Stomach (tissue), 4 donors: ENCODE measurements at regions not wholly inside any gene's neighbourhood (a gene's known extent, or its start where the extent isn't known, plus 50 kb on each side); places are given as distances from the start of the nearest gene placed in this dataset.

Source experiments
- EP300 ChIP-seq: sonication (generic); formaldehyde crosslinking; IDR thresholded peaks from one replicate; pipeline ENCODE4 v1.6.1; 2017; ENCODE audit warnings: antibody characterized with exemption
- POLR2AphosphoS5 ChIP-seq, 3 donors: sonication (generic); formaldehyde crosslinking; IDR thresholded peaks; one replicate each; pipeline ENCODE4 v1.6.1; 2016; ENCODE audit warnings: antibody characterized with exemption in 3 of 3
- TF ChIP-seq, protein P1 (sequence below), 7 experiments: fragments of 450-650 bp in 4 of 7; fragments of 200-600 bp in 3 of 7; sonication (generic) in 3 of 7; IDR thresholded peaks; one replicate each; pipeline ENCODE4 v1.5.1; 2016 to 2019; ENCODE audit warnings: antibody characterized with exemption in 7 of 7, control low read depth in 2 of 7, mild to moderate bottlenecking in 1 of 7

DNA sequence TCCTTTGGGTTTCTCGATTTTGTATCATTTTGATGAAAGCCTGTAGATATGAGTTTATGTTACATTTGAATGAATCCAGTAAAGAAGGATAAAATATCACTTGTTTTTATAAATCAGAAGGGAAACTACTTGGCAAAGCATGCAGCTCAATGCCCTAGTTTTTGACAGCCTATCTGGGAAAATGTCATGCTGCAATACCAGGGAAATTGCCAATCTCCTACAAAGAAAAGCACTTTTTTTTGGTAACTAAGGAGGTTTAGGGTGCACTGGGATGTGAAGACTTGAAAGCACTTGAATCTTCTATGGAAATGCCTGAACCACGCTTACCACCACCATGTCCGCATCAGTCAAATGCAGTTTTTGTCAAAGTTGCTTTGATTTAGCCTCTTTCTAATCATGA, 446.9 kb upstream of the LRRC7 start:
- TF ChIP-seq, protein P1, sequence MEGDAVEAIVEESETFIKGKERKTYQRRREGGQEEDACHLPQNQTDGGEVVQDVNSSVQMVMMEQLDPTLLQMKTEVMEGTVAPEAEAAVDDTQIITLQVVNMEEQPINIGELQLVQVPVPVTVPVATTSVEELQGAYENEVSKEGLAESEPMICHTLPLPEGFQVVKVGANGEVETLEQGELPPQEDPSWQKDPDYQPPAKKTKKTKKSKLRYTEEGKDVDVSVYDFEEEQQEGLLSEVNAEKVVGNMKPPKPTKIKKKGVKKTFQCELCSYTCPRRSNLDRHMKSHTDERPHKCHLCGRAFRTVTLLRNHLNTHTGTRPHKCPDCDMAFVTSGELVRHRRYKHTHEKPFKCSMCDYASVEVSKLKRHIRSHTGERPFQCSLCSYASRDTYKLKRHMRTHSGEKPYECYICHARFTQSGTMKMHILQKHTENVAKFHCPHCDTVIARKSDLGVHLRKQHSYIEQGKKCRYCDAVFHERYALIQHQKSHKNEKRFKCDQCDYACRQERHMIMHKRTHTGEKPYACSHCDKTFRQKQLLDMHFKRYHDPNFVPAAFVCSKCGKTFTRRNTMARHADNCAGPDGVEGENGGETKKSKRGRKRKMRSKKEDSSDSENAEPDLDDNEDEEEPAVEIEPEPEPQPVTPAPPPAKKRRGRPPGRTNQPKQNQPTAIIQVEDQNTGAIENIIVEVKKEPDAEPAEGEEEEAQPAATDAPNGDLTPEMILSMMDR (IDR thresholded peaks at IDR 0.05): no peak
- no peak for TF ChIP-seq POLR2AphosphoS5 (IDR thresholded peaks at IDR 0.05)
- TF ChIP-seq EP300: no peak
